ELF-1 (cell line): ENCODE measurements at regions not wholly inside any gene's neighbourhood (a gene's known extent, or its start where the extent isn't known, plus 50 kb on each side); places are given as distances from the start of the nearest gene placed in this dataset.

Source experiments
- DNase-seq: peaks from one replicate; pipeline ENCODE4 v3.0.0-alpha.2; 2016; ENCODE audit warnings: low read depth, low spot score

GRCh38 chr2:172204309-172204708 lies 101.6 kb upstream of the DLX2 start:
- no peak for DNase-seq

- no peak for DNase-seq
These were observed 102.1 kb upstream of the DLX2 start for GRCh38 chr2:172204762-172205161.

GRCh38 chr2:172205292-172205691 lies 102.6 kb upstream of the DLX2 start:
- DNase-seq: no peak

- no peak for DNase-seq
These were observed 105.2 kb upstream of the DLX2 start for GRCh38 chr2:172207911-172208310.

- no peak for DNase-seq
These were observed 106.2 kb upstream of the DLX2 start for GRCh38 chr2:172208791-172209325.

- no peak for DNase-seq
These were observed 107.9 kb upstream of the DLX2 start for GRCh38 chr2:172210599-172210998.

GRCh38 chr2:172211512-172211911 lies 108.8 kb upstream of the DLX2 start:
- DNase-seq: no peak

- DNase-seq: no peak
These were observed 110.6 kb upstream of the DLX2 start for GRCh38 chr2:172213116-172213860.

- DNase-seq: no peak
These were observed 111.6 kb upstream of the DLX2 start for GRCh38 chr2:172214252-172214651.

- no peak for DNase-seq
These were observed 112.7 kb upstream of the DLX2 start for GRCh38 chr2:172215172-172215935.

- no peak for DNase-seq
These were observed 113.2 kb upstream of the DLX2 start for GRCh38 chr2:172215936-172216335.

GRCh38 chr2:172216477-172216876 lies 113.8 kb upstream of the DLX2 start:
- no peak for DNase-seq

- DNase-seq: no peak
These were observed 116.5 kb upstream of the DLX2 start for GRCh38 chr2:172219201-172219600.

- no peak for DNase-seq
These were observed 117.4 kb upstream of the DLX2 start for GRCh38 chr2:172220121-172220520.

- DNase-seq: no peak
These were observed 120.9 kb upstream of the DLX2 start for GRCh38 chr2:172223601-172224054.

GRCh38 chr2:172225786-172226185 lies 123.1 kb upstream of the DLX2 start:
- no peak for DNase-seq

GRCh38 chr2:172226244-172227061 lies 123.8 kb upstream of the DLX2 start:
- DNase-seq: no peak

- peak; percentile 55 for DNase-seq
These were observed 125.0 kb upstream of the DLX2 start for GRCh38 chr2:172227719-172228118.

- no peak for DNase-seq
These were observed 125.6 kb upstream of the DLX2 start for GRCh38 chr2:172228177-172228808.

GRCh38 chr2:172229125-172229524 lies 126.4 kb upstream of the DLX2 start:
- no peak for DNase-seq

GRCh38 chr2:172230332-172230888 lies 127.7 kb upstream of the DLX2 start:
- no peak for DNase-seq
